ENCODE measurements at regions not wholly inside any gene's neighbourhood (a gene's known extent, or its start where the extent isn't known, plus 50 kb on each side); places are given as distances from the start of the nearest gene placed in this dataset.

DNA sequence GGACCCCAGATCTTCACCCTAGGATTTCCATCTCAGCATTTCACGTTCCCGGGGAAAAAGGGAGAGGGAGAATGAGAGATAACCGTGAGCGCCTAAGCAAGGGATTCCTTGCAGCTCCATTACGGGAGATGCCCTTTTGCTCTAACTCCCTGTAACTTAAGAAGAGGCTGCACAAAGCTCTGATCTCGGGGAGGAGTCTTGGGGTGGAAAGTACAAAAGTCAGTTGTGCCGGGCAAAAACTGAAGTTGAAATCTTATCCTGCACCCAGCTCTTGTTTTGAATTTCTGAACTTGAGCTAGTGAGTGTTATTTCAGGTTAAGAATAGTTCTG lies 256.4 kb upstream of the SOX21 start:
- peaks cover 0 to 11% of the 10 kb centered on the region in 2 donors for H3K27me3 ChIP-seq
- peaks cover 15% of the 10 kb centered on the region for H3K4me1 ChIP-seq
- TF ChIP-seq, protein P1, sequence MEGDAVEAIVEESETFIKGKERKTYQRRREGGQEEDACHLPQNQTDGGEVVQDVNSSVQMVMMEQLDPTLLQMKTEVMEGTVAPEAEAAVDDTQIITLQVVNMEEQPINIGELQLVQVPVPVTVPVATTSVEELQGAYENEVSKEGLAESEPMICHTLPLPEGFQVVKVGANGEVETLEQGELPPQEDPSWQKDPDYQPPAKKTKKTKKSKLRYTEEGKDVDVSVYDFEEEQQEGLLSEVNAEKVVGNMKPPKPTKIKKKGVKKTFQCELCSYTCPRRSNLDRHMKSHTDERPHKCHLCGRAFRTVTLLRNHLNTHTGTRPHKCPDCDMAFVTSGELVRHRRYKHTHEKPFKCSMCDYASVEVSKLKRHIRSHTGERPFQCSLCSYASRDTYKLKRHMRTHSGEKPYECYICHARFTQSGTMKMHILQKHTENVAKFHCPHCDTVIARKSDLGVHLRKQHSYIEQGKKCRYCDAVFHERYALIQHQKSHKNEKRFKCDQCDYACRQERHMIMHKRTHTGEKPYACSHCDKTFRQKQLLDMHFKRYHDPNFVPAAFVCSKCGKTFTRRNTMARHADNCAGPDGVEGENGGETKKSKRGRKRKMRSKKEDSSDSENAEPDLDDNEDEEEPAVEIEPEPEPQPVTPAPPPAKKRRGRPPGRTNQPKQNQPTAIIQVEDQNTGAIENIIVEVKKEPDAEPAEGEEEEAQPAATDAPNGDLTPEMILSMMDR (IDR thresholded peaks at IDR 0.05): no peak
- TF ChIP-seq POLR2A (IDR thresholded peaks at IDR 0.05): no peak
- DNase-seq: no peak
- intact Hi-C loops (cut with DNase I): no loop called here
- H3K36me3 ChIP-seq (replicated peaks in 1 of 2; ENCODE audit: insufficient read depth in 1 of 2, low read depth in 2 of 2): no peaks in the 10 kb centered on the region
- 15 to 20% methylated on average over 7 of the region's 7 CpGs for WGBS, 2 donors
- no peaks in the 10 kb centered on the region for H3K9me3 ChIP-seq
- no peak overlapping the region for H3K4me3 ChIP-seq
- ATAC-seq: no peak
- H3K27ac ChIP-seq: no peak overlapping the region

DNA sequence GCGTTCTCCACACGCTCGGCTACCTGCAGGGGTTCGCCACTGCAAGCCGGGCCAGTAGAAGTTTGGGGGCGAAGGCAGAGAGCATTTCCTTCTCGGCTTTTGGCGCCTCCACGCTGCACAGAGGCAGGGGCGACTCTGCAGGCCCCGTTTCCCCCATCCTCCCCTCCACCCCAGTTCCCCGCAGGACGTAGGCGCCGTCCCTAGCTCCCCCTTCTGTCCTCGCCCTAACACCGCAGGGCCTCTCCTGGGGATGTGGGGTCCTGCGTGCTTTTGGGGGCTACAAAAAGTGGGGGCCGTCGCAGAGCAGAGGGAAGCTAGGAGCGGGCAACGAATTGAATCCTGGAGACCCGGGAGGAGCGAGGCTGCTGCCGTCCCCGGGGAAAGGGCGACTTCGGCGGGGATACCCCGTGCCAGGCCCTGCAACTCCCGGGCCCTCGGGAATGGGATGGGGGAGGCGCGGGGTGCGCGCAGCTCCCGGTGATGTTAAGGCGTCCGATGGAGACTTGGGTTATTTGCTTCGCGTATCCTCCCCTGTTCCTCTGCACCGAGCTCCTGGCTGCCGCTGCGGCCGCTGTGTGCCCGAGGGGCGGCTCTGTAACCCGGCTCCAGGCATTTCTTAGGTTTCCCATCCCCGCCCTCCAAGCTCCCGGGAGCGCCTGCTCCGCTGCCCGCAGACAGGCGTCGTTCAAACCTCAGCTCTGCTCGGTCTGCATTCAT lies 255.9 kb upstream of the SOX21 start:
- TF ChIP-seq, protein P1 (IDR thresholded peaks at IDR 0.05): no peak
- TF ChIP-seq POLR2A (IDR thresholded peaks at IDR 0.05): no peak
- intact Hi-C loops (cut with DNase I): no loop called here
- no peaks in the 10 kb centered on the region for H3K36me3 ChIP-seq (replicated peaks in 1 of 2; ENCODE audit: insufficient read depth in 1 of 2, low read depth in 2 of 2)
- no peak overlapping the region for H3K4me3 ChIP-seq
- ATAC-seq: no peak
- H3K27me3 ChIP-seq: peaks cover 0 to 11% of the 10 kb centered on the region in 2 donors
- peaks cover 15% of the 10 kb centered on the region for H3K4me1 ChIP-seq
- peak in 1 of 4 donors; percentile 4 for DNase-seq
- H3K9me3 ChIP-seq: no peaks in the 10 kb centered on the region
- WGBS, 2 donors: 1 to 4% methylated on average over 10 to 56 of the region's 56 CpGs
- H3K27ac ChIP-seq: no peak overlapping the region

DNA sequence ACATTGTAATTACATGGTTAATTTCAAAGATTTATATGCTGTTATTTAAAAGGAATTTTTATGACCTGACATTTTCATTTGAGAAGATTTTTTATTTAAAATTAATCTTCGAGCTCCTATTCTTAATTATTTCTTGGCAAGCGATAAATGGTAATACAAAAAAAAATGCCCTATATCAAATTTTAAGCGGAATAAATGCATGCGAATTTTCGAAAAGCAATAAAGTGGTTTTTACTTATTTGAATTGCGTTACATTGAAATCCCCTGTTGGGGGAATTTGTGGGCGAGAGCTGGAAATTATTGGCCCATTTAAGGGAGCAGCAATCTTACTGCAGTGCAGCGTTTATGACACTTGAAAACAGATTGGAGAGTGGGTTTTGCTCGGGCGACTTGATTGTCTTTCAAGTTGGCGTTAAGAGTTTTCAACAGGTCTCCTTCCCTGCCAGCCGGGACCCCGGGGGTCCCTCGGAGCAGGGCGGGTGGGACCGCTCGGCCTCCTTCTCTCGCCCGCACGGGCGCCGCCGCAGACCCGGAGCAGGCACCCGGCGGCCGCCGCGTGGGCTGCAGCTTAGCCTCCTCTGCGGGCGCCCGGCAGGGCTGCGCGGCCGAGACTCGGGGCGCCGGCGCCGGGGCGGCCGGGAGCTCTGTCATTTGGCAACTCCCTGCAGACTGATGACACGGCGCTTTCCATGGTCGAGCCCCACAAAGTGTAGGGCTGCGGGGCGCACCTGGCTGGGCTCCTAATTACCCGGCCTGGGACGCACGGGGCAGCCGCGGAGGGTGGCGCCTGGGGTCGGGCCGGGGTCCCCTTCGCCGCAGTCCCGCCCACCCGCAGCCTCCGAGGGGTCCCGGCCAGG lies 255.1 kb upstream of the SOX21 start:
- Histone ChIP-seq H3K27ac (no peak overlapping the region), H3K4me3 (no peak overlapping the region), H3K36me3 (replicated peaks in 1 of 2; ENCODE audit: insufficient read depth in 1 of 2, low read depth in 2 of 2) (no peaks in the 10 kb centered on the region), H3K9me3 (no peaks in the 10 kb centered on the region), H3K27me3 (peaks cover 0 to 11% of the 10 kb centered on the region in 2 donors), H3K4me1 (peaks cover 15% of the 10 kb centered on the region)
- 2 to 6% methylated on average over 22 to 49 of the region's 61 CpGs for WGBS, 2 donors
- intact Hi-C loops (cut with DNase I): no loop called here
- ATAC-seq (peak; percentile 58), DNase-seq (peak in 2 of 4 donors; percentile 9 to 12)
- no peak for TF ChIP-seq POLR2A (IDR thresholded peaks at IDR 0.05)
- TF ChIP-seq, protein P1 (IDR thresholded peaks at IDR 0.05): no peak

DNA sequence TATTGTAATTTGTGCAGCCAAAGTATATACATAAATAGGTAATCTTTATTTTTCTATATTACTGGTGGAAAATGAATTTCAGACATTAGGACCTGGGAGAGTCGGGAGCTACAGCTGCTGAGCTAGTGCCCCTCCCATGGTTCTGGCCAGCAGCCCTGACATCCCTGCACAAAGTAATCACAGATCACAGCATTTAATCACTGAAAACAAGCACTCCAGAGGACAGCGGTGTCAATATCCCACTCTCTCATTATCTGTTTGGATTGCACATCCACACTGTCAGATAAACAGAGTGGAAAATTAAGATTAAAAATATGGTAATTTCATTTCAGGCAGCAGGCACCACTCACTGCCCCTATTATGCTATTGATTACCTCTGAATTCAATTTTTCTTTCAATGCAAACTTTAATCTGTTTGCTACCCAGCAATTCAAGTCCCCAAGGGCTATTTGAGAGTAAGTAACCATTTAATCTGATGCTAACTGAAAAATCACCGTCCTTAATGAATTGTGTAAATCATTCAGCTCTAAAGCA lies 254.1 kb upstream of the SOX21 start:
- Histone ChIP-seq H3K9me3 (no peaks in the 10 kb centered on the region), H3K27me3 (peaks cover 0 to 11% of the 10 kb centered on the region in 2 donors), H3K36me3 (replicated peaks in 1 of 2; ENCODE audit: insufficient read depth in 1 of 2, low read depth in 2 of 2) (no peaks in the 10 kb centered on the region), H3K4me1 (peaks cover 15% of the 10 kb centered on the region), H3K27ac (no peak overlapping the region), H3K4me3 (no peak overlapping the region)
- WGBS, 2 donors: 21 to 23% methylated on average over 3 of the region's 3 CpGs
- DNase-seq (no peak), ATAC-seq (no peak)
- intact Hi-C loops (cut with DNase I): no loop called here
- TF ChIP-seq, protein P1 (IDR thresholded peaks at IDR 0.05): no peak
